ENCODE measurements at regions not wholly inside any gene's neighbourhood (a gene's known extent, or its start where the extent isn't known, plus 50 kb on each side); places are given as distances from the start of the nearest gene placed in this dataset.

DNA sequence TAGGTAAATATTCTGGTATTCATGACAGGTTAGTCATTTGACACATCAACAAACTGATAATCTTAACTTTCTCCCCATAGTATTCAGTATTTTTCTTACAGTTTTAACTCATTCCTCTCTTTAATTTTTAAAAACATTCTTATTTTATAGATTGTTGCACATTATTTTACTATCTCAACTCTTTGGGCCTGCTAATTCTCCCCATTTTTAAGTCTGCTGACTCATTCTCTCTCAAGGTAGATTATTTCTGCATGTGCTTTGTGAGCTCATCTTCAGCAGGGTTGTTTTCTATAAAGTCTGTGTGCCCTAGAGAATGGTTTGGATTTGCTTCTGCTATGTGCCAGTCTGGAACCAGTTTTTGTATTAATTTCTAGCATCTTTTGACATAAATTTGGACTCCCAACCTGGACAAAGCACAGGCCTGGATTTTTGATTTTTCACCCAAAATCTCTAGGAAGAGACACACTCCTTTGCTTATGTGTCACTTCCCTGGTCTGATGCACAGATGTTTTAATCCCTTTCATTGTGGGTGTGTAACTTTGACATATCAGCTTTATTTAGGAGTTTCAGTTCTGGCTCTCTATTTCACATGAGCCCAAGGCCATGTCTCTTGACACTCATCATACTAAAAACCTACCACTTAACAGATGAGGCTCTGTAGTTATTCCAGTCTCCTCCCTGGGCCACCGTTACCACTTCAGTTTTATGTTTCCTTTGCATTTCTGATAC is 194.3 kb upstream of the PGRMC2 start:
- Histone ChIP-seq H3K9me2 (ENCODE audit: insufficient read depth) (no peaks in the 10 kb centered on the region), H2AFZ (no peak overlapping the region), H3K27ac (no peak overlapping the region), H3K4me3 (no peak overlapping the region), H3K4me2 (ENCODE audit: unreplicated experiment) (no peak overlapping the region), H3K27me3 (replicated peaks; ENCODE audit: insufficient read depth) (no peaks in the 10 kb centered on the region), H4K20me1 (ENCODE audit: insufficient read depth) (no peaks in the 10 kb centered on the region), H3K79me2 (ENCODE audit: insufficient read depth) (no peaks in the 10 kb centered on the region), H3K9me3 (ENCODE audit: low read depth) (no peaks in the 10 kb centered on the region), H3K36me3 (ENCODE audit: low read depth) (no peaks in the 10 kb centered on the region), H3K4me1 (ENCODE audit: insufficient read depth) (peaks cover 10% of the 10 kb centered on the region), H3K9ac (no peak overlapping the region), H3F3A (ENCODE audit: insufficient read depth) (peaks cover 12% of the 10 kb centered on the region; the same call in 1 of the 2 replicates)
- DNase-seq, result no peak
- in situ Hi-C loops (cut with MboI), result no loop called here
- TF ChIP-seq EZH2phosphoT487 (IDR thresholded peaks at IDR 0.05; ENCODE audit: insufficient read depth, low read depth) (no peak), EZH2 (IDR thresholded peaks at IDR 0.05; ENCODE audit: insufficient read depth, poor library complexity, severe bottlenecking) (no peak)
- WGBS, 2 experiments (ENCODE audit: low coverage in 1 of 2, low lambda C conversion rate in 2 of 2, missing lambda C conversion rate in 2 of 2), result 58 to 73% methylated on average over 1 of the region's 1 CpG

DNA sequence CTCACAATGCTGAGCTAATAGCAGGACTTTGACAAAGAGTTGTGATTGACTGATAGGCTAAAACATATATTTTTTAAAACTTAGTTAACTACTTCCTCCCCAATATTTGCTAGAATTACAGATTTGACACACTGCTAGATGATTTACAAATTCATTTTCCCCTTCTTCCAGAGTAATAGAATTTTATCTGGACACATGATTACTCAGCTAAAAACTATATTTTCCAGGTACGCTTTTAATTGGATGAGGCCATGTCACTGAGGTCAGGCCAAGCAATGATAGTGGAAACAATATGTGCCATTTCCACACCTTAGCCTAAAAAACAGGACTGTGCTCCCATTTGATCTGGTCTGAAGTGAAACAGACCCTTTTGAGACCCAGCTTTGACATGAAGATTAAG is 193.3 kb upstream of the PGRMC2 start:
- 94 to 100% methylated on average over 1 of the region's 1 CpG for WGBS, 2 experiments (ENCODE audit: low coverage in 1 of 2, low lambda C conversion rate in 2 of 2, missing lambda C conversion rate in 2 of 2)
- no peaks in the 10 kb centered on the region for H3K9me3 ChIP-seq (ENCODE audit: low read depth)

DNA sequence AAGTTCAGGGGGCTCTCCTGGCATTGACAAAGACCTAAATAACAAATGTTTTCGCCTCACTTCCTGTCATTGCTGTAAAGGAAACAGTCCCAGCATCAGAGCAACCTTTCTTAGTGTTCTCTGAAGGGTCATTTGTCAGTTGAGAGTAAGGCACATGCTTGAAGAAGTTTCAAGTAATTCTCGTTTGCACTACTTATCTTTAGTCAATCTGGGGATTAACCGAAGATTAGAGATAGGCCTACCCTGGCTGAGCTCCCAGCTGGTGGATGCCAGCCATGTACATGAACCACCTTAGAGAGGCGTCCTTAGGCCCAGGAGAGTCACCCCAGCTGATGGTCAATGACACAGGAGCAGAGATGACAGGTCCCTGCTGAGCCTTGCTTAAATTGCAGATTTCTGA is 189.9 kb upstream of the PGRMC2 start:
- H3K9ac ChIP-seq, result no peak overlapping the region
- H3K4me2 ChIP-seq (ENCODE audit: unreplicated experiment), result no peak overlapping the region
- H3K79me2 ChIP-seq (ENCODE audit: insufficient read depth), result no peaks in the 10 kb centered on the region
- TF ChIP-seq EZH2phosphoT487 (IDR thresholded peaks at IDR 0.05; ENCODE audit: insufficient read depth, low read depth) (no peak), EZH2 (IDR thresholded peaks at IDR 0.05; ENCODE audit: insufficient read depth, poor library complexity, severe bottlenecking) (no peak)
- no peaks in the 10 kb centered on the region for H3K36me3 ChIP-seq (ENCODE audit: low read depth)
- no peak overlapping the region for H3K27ac ChIP-seq
- H3K9me3 ChIP-seq (ENCODE audit: low read depth), result no peaks in the 10 kb centered on the region
- no peaks in the 10 kb centered on the region for H3K9me2 ChIP-seq (ENCODE audit: insufficient read depth)
- H4K20me1 ChIP-seq (ENCODE audit: insufficient read depth), result no peaks in the 10 kb centered on the region
- DNase-seq, result no peak
- in situ Hi-C loops (cut with MboI), result no loop called here
- 79% methylated on average over 4 of the region's 4 CpGs for WGBS, 2 experiments (ENCODE audit: low coverage in 1 of 2, low lambda C conversion rate in 2 of 2, missing lambda C conversion rate in 2 of 2)
- H3K4me3 ChIP-seq, result no peak overlapping the region
- H3K4me1 ChIP-seq (ENCODE audit: insufficient read depth), result no peaks in the 10 kb centered on the region
- H3K27me3 ChIP-seq (replicated peaks; ENCODE audit: insufficient read depth), result no peaks in the 10 kb centered on the region
- no peak overlapping the region for H2AFZ ChIP-seq
- 0 out of 2 replicates have a peak, but pooled peaks cover 7% of the 10 kb centered on the region for H3F3A ChIP-seq (ENCODE audit: insufficient read depth)

More for the DNA sequence above, 193.3 kb upstream of the PGRMC2 start:
- Histone ChIP-seq H3K27ac (no peak overlapping the region), H3K36me3 (ENCODE audit: low read depth) (no peaks in the 10 kb centered on the region), H3K4me2 (ENCODE audit: unreplicated experiment) (no peak overlapping the region), H3K4me3 (no peak overlapping the region), H3F3A (ENCODE audit: insufficient read depth) (peaks cover 12% of the 10 kb centered on the region; the same call in 1 of the 2 replicates), H3K9ac (no peak overlapping the region), H3K4me1 (ENCODE audit: insufficient read depth) (peaks cover 10% of the 10 kb centered on the region), H3K9me2 (ENCODE audit: insufficient read depth) (no peaks in the 10 kb centered on the region), H3K27me3 (replicated peaks; ENCODE audit: insufficient read depth) (no peaks in the 10 kb centered on the region), H4K20me1 (ENCODE audit: insufficient read depth) (no peaks in the 10 kb centered on the region), H2AFZ (no peak overlapping the region), H3K79me2 (ENCODE audit: insufficient read depth) (no peaks in the 10 kb centered on the region)
- in situ Hi-C loops (cut with MboI), result no loop called here
- TF ChIP-seq EZH2phosphoT487 (IDR thresholded peaks at IDR 0.05; ENCODE audit: insufficient read depth, low read depth) (no peak), EZH2 (IDR thresholded peaks at IDR 0.05; ENCODE audit: insufficient read depth, poor library complexity, severe bottlenecking) (no peak)
- DNase-seq, result no peak

DNA sequence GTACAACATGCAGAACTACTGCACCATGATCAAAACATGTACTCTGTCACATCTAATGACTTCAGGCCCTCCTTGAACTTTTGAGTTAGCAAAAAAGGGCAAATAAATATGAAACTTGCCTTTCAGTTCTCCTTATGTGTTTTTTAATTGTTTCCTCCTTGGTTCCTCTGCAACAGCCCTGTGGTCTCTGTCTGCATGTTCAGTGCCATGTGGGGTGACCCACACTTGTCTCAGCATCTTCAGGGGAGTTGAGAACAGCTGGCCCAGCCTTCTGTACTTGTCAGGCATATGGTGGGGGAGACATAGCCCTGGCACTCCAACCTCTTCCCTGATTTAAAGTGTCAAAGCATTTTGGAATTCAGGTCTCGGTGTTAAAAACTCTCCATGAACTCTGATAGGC is 188.0 kb upstream of the PGRMC2 start:
- Histone ChIP-seq H3K9me2 (ENCODE audit: insufficient read depth) (no peaks in the 10 kb centered on the region), H3K4me3 (no peak overlapping the region), H2AFZ (no peak overlapping the region), H3F3A (ENCODE audit: insufficient read depth) (no peaks in the 10 kb centered on the region), H3K27me3 (replicated peaks; ENCODE audit: insufficient read depth) (no peaks in the 10 kb centered on the region), H3K4me2 (ENCODE audit: unreplicated experiment) (no peak overlapping the region), H3K27ac (no peak overlapping the region), H3K79me2 (ENCODE audit: insufficient read depth) (no peaks in the 10 kb centered on the region), H3K36me3 (ENCODE audit: low read depth) (no peaks in the 10 kb centered on the region), H3K4me1 (ENCODE audit: insufficient read depth) (0 out of 2 replicates have a peak, but pooled peaks cover 6% of the 10 kb centered on the region), H4K20me1 (ENCODE audit: insufficient read depth) (no peaks in the 10 kb centered on the region), H3K9ac (no peak overlapping the region), H3K9me3 (ENCODE audit: low read depth) (no peaks in the 10 kb centered on the region)
- in situ Hi-C loops (cut with MboI), result no loop called here
- TF ChIP-seq EZH2phosphoT487 (IDR thresholded peaks at IDR 0.05; ENCODE audit: insufficient read depth, low read depth) (no peak), EZH2 (IDR thresholded peaks at IDR 0.05; ENCODE audit: insufficient read depth, poor library complexity, severe bottlenecking) (no peak)
- no peak for DNase-seq
- WGBS, 2 experiments (ENCODE audit: low coverage in 1 of 2, low lambda C conversion rate in 2 of 2, missing lambda C conversion rate in 2 of 2), result 93 to 100% methylated on average over 1 of the region's 1 CpG

Measured in GM23248 (cell line).